Psoas muscle (tissue), 7 donors: ENCODE measurements at regions not wholly inside any gene's neighbourhood (a gene's known extent, or its start where the extent isn't known, plus 50 kb on each side); places are given as distances from the start of the nearest gene placed in this dataset.
"Not testable (repeated sequence)": the region's sequence is repeated elsewhere in the genome, so short reads cannot be mapped to it uniquely, and the experiment has no call there.

Experiments
- ATAC-seq, 4 donors: fragments of 200-7000 bp; cut with Tn5 transposase; one replicate each; pipeline ENCODE4 v1.9.1; 2020; ENCODE audit warnings: moderate library complexity in 3 of 4, mild to moderate bottlenecking in 2 of 4
- DNase-seq, 2 donors: peaks; one replicate each; pipeline ENCODE4 v3.0.0-alpha.2; 2020
- H3K27ac ChIP-seq: fragments of 200-600 bp; one replicate; pipeline ENCODE4 v1.8.0; 2022
- H3K27me3 ChIP-seq, 3 donors: fragments of 200-600 bp in 1 of 3; one replicate each; pipeline versions ENCODE4 v1.6.1 to v1.8.0; 2013 to 2022; ENCODE audit warnings: low read length in 2 of 3, mild to moderate bottlenecking in 2 of 3, moderate library complexity in 1 of 3; ENCODE audit not compliant: insufficient read depth in 3 of 3
- H3K36me3 ChIP-seq, 2 donors: fragments of 200-600 bp in 1 of 2; one replicate each; pipeline versions ENCODE4 v1.6.1 to v1.8.0; 2013 to 2022; ENCODE audit warnings: low read depth in 1 of 2, mild to moderate bottlenecking in 1 of 2, moderate library complexity in 1 of 2; ENCODE audit not compliant: insufficient read depth in 1 of 2
- H3K4me1 ChIP-seq: fragments of 200-600 bp; one replicate; pipeline ENCODE4 v1.8.0; 2022
- H3K4me3 ChIP-seq: fragments of 200-600 bp; one replicate; pipeline ENCODE4 v1.8.0; 2022; ENCODE audit warnings: mild to moderate bottlenecking
- H3K9me3 ChIP-seq: fragments of 200-600 bp; one replicate; pipeline ENCODE4 v1.8.0; 2022
- WGBS, 3 donors: extraction: QIAGEN DNeasy Blood & Tissue Kit; methylation state at CpG; one replicate each; pipeline versions ENCODE4 v1.1.6 to v1.1.7; 2013; 5-methylcytosine and 5-hydroxymethylcytosine counted together
- intact Hi-C, 2 donors: fragments of 100-400 bp; cut with DNase I; formaldehyde crosslinking; loops; one replicate each; pipeline versions ENCODE4 v1.11.0 to v1.14.2; 2022
- TF ChIP-seq, protein P1 (sequence below): fragments of 200-600 bp; IDR thresholded peaks from one replicate; pipeline ENCODE4 v1.8.0; 2022; ENCODE audit warnings: antibody characterized with exemption
- donor health status: healthy with polysubstance abuse.
- donor health status: DM: no; HTN: no; CAD: no; lungs with moderate emphysema.
- donor health status: Bipolar disorder and iron deficiency.
- donor health status: healthy.
- donor health status: DM: yes; HTN: yes; CAD: no.
- donor health status: DM: no; HTN: no; CAD: no.
- donor health status: DM: yes; HTN: yes; CAD: no.

DNA sequence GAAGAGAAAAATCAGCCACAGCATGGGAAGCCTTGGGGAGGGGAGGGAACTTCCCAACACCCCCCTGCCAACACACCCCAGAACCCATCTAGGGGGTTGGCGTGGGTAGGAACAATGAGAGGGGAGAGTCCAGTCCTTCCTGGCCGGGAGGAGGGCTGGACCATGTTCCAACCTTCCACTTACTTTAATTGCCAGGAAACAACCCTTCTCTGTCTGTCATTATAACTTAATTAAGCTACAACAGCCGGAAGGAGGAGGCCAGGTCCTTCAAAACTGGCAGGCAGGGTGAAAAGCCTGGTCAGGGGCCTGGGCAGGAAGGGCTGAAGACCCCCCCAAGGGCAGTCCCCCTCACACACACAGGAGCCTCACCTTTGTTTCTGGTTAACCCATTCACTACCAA is 447.0 kb downstream of the SOX9 start:
- 38 to 52% (median 45%) methylated on average over 3 of the region's 3 CpGs for WGBS, 3 donors
- H3K9me3 ChIP-seq: no peaks in the 10 kb centered on the region
- no peaks in the 10 kb centered on the region for H3K36me3 ChIP-seq
- intact Hi-C loops: loop anchor here in 1 of 2 donors (10.0 kb wide), 1 partner anchor 587 kb away; no protein-coding TSS in a partner anchor
- TF ChIP-seq, protein P1, sequence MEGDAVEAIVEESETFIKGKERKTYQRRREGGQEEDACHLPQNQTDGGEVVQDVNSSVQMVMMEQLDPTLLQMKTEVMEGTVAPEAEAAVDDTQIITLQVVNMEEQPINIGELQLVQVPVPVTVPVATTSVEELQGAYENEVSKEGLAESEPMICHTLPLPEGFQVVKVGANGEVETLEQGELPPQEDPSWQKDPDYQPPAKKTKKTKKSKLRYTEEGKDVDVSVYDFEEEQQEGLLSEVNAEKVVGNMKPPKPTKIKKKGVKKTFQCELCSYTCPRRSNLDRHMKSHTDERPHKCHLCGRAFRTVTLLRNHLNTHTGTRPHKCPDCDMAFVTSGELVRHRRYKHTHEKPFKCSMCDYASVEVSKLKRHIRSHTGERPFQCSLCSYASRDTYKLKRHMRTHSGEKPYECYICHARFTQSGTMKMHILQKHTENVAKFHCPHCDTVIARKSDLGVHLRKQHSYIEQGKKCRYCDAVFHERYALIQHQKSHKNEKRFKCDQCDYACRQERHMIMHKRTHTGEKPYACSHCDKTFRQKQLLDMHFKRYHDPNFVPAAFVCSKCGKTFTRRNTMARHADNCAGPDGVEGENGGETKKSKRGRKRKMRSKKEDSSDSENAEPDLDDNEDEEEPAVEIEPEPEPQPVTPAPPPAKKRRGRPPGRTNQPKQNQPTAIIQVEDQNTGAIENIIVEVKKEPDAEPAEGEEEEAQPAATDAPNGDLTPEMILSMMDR: no peak
- H3K4me3 ChIP-seq: no peak overlapping the region
- H3K27me3 ChIP-seq: peaks cover 0 to 8% (median 3%) of the 10 kb centered on the region in 3 donors
- no peaks in the 10 kb centered on the region for H3K4me1 ChIP-seq
- H3K27ac ChIP-seq: no peak overlapping the region
- DNase-seq (no peak), ATAC-seq (no peak)

DNA sequence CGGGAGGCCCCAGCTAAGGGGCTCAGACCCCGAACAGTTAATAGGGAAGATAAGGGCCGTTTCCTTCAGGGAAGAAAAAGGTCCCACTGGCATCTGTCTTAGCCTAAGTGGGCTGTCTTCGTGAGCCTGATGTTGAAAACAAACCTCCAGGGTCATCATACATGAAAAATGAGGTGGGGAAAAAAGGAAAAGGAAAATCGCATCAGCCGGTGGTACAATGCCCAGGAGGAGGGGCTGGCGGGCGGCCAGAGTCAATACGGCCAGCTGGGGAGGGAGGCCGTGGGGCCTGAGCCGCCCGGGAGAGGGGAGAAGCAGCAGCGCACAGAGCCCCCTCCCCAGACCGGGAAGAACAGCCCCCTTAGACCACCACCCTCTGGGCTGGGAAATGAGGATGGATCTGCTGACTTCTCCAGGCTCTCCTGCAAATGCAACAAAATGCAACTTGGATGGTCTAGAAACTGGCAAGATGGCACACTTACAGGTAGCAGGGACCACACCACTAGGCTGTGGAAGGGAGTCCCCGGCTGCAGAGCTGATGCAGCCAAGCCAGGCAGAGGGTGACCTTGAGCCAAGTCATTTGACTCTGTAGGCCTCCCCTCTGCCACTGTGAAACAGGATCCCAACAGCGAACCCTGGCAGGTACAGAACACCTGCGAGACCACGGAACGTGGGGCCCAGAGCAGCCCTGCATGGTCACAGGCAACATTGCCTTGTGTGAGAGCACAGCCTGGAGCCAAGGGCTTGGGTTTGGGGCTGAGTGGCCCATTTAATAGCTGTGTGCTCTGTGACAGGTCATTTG is 448.5 kb downstream of the SOX9 start:
- Histone ChIP-seq H3K4me3 (no peak overlapping the region), H3K4me1 (no peaks in the 10 kb centered on the region), H3K27ac (no peak overlapping the region), H3K27me3 (peaks cover 0 to 8% (median 3%) of the 10 kb centered on the region in 3 donors), H3K9me3 (no peaks in the 10 kb centered on the region), H3K36me3 (no peaks in the 10 kb centered on the region)
- intact Hi-C loops: loop anchor here in 1 of 2 donors (10.0 kb wide), 1 partner anchor 585 kb away; no protein-coding TSS in a partner anchor
- 32 to 37% (median 34%) methylated on average over 19 of the region's 19 CpGs for WGBS, 3 donors
- DNase-seq: no peak
- TF ChIP-seq, protein P1: no peak
- ATAC-seq: no peak

DNA sequence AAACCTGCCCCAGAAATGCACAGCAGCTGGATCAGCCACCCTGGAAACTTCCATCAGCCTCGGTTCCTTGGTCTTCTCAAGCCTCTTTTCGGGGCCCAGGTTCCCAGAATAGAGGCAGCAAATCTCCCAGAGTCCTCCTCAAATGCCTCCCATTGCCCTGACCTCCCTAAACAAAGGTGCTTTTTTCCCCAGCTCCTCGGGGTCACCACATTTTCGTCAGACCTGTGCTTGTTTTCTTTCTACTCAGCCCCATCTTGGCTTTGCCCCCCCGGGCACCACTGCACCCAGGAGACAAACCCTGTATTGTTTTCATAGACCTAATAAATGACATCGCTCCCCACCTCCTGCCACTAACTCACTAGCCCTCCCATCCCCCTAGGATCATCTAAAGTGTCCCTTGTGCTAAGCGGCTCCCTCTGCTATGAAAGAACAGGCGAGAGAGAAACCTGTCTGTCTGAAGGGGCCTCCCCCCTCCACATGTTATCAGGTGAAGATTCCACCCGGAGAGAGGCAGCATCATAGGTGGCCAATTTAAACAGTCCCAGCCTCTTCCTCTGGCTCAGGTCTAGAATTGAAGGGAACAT is 451.1 kb downstream of the SOX9 start:
- no peaks in the 10 kb centered on the region for H3K4me1 ChIP-seq
- 65 to 78% (median 66%) methylated on average over 9 of the region's 9 CpGs for WGBS, 3 donors
- intact Hi-C loops: no loop called here
- ATAC-seq: no peak
- TF ChIP-seq, protein P1: no peak
- peaks cover 0 to 13% (median 0%) of the 10 kb centered on the region in 3 donors for H3K27me3 ChIP-seq
- H3K36me3 ChIP-seq: no peaks in the 10 kb centered on the region
- H3K9me3 ChIP-seq: no peaks in the 10 kb centered on the region
- H3K4me3 ChIP-seq: no peak overlapping the region
- H3K27ac ChIP-seq: no peak overlapping the region
- no peak for DNase-seq

DNA sequence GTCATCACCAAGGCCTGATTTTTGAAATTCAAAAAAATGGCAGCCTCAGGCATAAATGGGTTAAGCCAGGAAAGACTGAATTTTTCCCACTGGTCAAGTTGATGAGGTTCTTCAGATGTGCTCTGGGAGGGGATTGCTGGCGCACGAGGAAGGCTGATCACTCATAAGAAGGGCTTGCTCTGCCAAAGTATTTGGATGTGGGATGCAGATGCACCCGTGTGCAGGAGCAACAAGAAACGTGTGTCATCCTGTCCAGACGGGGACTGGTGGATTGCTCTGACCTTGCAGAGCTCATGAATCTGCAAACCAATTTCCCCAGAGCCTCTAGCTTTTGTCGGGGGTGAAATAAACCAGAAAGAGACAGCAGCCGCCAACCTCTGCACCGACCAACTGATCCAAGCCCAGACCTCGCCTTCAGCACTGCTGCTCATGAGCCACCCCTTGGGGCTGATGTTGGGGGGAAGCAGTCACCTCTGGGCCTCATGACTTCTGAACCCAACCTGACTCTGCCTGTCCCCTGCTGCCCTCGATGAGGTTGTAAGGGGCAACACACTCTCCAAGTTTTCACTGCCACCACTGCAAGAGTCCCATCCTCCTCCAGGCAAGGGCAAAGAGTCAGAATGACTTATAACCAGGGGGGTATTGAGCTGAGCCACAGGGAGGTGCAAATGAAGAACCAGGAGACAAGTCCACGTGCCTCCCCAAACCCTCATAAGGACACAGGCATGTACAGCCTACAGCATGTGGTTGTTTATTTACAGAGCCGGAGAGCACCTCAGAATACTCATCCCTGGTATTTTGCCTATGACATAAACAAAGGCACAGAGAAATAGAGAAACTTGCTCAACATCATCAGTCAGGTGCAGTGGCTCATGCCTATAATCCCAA is 452.0 kb downstream of the SOX9 start:
- H3K36me3 ChIP-seq: no peaks in the 10 kb centered on the region
- ATAC-seq: no peak
- no peak for DNase-seq
- no peaks in the 10 kb centered on the region for H3K9me3 ChIP-seq
- no peaks in the 10 kb centered on the region for H3K4me1 ChIP-seq
- intact Hi-C loops: no loop called here
- H3K27ac ChIP-seq: no peak overlapping the region
- 55 to 61% (median 56%) methylated on average over 12 of the region's 12 CpGs for WGBS, 3 donors
- TF ChIP-seq, protein P1: no peak
- no peak overlapping the region for H3K4me3 ChIP-seq
- peaks cover 0 to 12% (median 0%) of the 10 kb centered on the region in 3 donors for H3K27me3 ChIP-seq

DNA sequence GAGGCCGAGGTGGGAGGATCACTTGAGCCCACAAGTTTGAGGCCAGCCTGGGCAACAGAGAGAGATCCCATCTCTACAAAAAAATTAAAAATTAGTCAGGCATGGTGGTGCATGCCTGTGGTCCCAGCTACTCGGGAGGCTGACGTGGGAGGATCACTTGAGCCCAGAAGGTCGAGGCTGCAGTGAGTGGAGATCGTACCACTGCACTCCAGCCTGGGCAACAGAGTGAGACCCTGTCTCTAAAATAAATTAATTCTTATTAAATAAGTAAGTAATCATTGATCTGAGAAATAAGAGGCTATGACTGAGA is 452.6 kb downstream of the SOX9 start:
- H3K27me3 ChIP-seq, intact Hi-C loops: not testable (repeated sequence)

More for the DNA sequence above, 452.6 kb downstream of the SOX9 start:
- not testable (repeated sequence) for H3K4me3 ChIP-seq, ATAC-seq, H3K27ac ChIP-seq, DNase-seq, H3K4me1 ChIP-seq, H3K36me3 ChIP-seq, H3K9me3 ChIP-seq
- 89 to 94% (median 93%) methylated on average over 5 of the region's 5 CpGs for WGBS, 3 donors
